Fibroblast of lung (primary cell): ENCODE measurements at regions not wholly inside any gene's neighbourhood (a gene's known extent, or its start where the extent isn't known, plus 50 kb on each side); places are given as distances from the start of the nearest gene placed in this dataset.
A peak's percentile ranks its signal among the peaks of the same experiment; 100 is the strongest.

Experiments used
- DNase-seq, 2 donors: peaks; one replicate each; pipeline versions ENCODE4 v3.0.0 to v3.0.0-alpha.2; 2010; ENCODE audit warnings: low read depth in 2 of 2
- H2AFZ ChIP-seq: 2 replicates; pipeline ENCODE4 v1.5.1; 2012; ENCODE audit warnings: low read length, control low read depth, inconsistent platforms
- H3K27ac ChIP-seq: 2 replicates; pipeline ENCODE4 v1.5.1; 2011; ENCODE audit warnings: low read length, control low read depth; ENCODE audit not compliant: insufficient read depth
- H3K27me3 ChIP-seq: 2 replicates; pipeline ENCODE4 v1.5.1; 2011; ENCODE audit warnings: mild to moderate bottlenecking, low read length; ENCODE audit not compliant: control insufficient read depth, insufficient read depth
- H3K36me3 ChIP-seq: 2 replicates; pipeline ENCODE4 v1.5.1; 2011; ENCODE audit warnings: low read length; ENCODE audit not compliant: control insufficient read depth, insufficient read depth
- H3K4me1 ChIP-seq: 2 replicates; pipeline ENCODE4 v1.5.1; 2011; ENCODE audit warnings: low read length; ENCODE audit not compliant: control insufficient read depth, insufficient read depth; ENCODE audit errors: extremely low read depth
- H3K4me2 ChIP-seq: 2 replicates; pipeline ENCODE4 v1.5.1; 2011; ENCODE audit warnings: low read length, control low read depth; ENCODE audit not compliant: insufficient read depth; ENCODE audit errors: extremely low read depth
- H3K4me3 ChIP-seq, 4 experiments: fragments of 200-600 bp in 1 of 4; sonication (generic) in 1 of 4; replicated peaks in 1 of 4; 2 replicates each; pipeline ENCODE4 v1.5.1; 2011 to 2016; ENCODE audit warnings: low read length in 4 of 4, low read depth in 3 of 4, mild to moderate bottlenecking in 3 of 4, control low read depth in 2 of 4, inconsistent platforms in 1 of 4, mixed read lengths in 1 of 4; ENCODE audit not compliant: insufficient read depth in 1 of 4; ENCODE audit errors: control extremely low read depth in 1 of 4
- H3K79me2 ChIP-seq: 2 replicates; pipeline ENCODE4 v1.5.1; 2012; ENCODE audit warnings: mild to moderate bottlenecking, low read length, inconsistent platforms; ENCODE audit not compliant: control insufficient read depth, insufficient read depth
- H3K9ac ChIP-seq: 2 replicates; pipeline ENCODE4 v1.5.1; 2011; ENCODE audit warnings: mild to moderate bottlenecking, low read length, control low read depth; ENCODE audit not compliant: insufficient read depth
- H3K9me3 ChIP-seq: 2 replicates; pipeline ENCODE4 v1.5.1; 2012; ENCODE audit warnings: low read depth, low read length; ENCODE audit not compliant: control insufficient read depth, insufficient read depth
- H4K20me1 ChIP-seq: 2 replicates; pipeline ENCODE4 v1.5.1; 2011; ENCODE audit warnings: low read length; ENCODE audit not compliant: control insufficient read depth, insufficient read depth; ENCODE audit errors: extremely low read depth
- CTCF ChIP-seq, 2 donors: IDR thresholded peaks in 1 of 2; conservative IDR thresholded peaks in 1 of 2; 1 replicate in 1 of 2; 2 replicates in 1 of 2; pipeline ENCODE4 v1.5.1; 2011 to 2012; ENCODE audit warnings: low read length in 2 of 2, control low read depth in 1 of 2, inconsistent platforms in 1 of 2, low read depth in 1 of 2, mild to moderate bottlenecking in 1 of 2
- EZH2 ChIP-seq: IDR thresholded peaks from 2 replicates; pipeline ENCODE4 v1.5.1; 2012; ENCODE audit warnings: low read length, control low read depth, mild to moderate bottlenecking; ENCODE audit errors: missing control alignments

- H3K9me3 ChIP-seq = no peaks in the 10 kb centered on the region
- H4K20me1 ChIP-seq = no peaks in the 10 kb centered on the region
- no peaks in the 10 kb centered on the region for H3K4me1 ChIP-seq
- DNase-seq = peak; percentile 30 to 97
- no peaks in the 10 kb centered on the region for H3K36me3 ChIP-seq
- H3K9ac ChIP-seq = no peak overlapping the region
- no peak overlapping the region for H3K4me3 ChIP-seq
- no peak overlapping the region for H2AFZ ChIP-seq
- TF ChIP-seq CTCF (conservative IDR thresholded peaks at IDR 0.05 in 1 of 2, IDR thresholded peaks at IDR 0.05 in 1 of 2; ENCODE audit: low read depth in 1 of 2, low read length in 2 of 2) = no peak
- H3K27me3 ChIP-seq = no peaks in the 10 kb centered on the region
- H3K4me2 ChIP-seq = no peak overlapping the region
- no peaks in the 10 kb centered on the region for H3K79me2 ChIP-seq
- H3K27ac ChIP-seq = no peak overlapping the region
These were observed 428.2 kb downstream of the BMP2 start for GRCh38 chr20:7195704-7196103.

DNA sequence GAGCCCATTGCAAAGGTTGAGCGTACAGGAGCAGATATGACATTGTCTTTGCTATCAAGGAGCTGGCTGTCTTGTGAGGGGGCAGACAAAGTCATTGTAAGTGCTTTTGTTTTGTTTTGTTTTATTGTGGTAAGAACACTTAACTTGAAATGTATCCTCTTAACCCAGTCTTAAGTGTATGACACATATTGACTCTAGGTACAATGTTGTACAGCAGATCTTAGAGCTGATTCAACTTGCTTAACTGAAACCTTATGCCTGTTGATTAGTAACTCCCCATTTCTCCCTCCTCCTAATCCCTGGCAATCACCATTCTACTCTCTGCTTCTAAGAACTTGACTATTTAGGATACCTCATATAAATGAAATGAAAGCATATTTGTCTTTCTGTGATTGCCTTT lies 429.0 kb downstream of the BMP2 start:
- Histone ChIP-seq H3K4me3 (no peak overlapping the region), H2AFZ (no peak overlapping the region), H3K36me3 (no peaks in the 10 kb centered on the region), H3K4me1 (no peaks in the 10 kb centered on the region), H3K27ac (no peak overlapping the region), H3K9me3 (no peaks in the 10 kb centered on the region), H3K27me3 (no peaks in the 10 kb centered on the region), H3K79me2 (no peaks in the 10 kb centered on the region), H3K9ac (no peak overlapping the region), H4K20me1 (no peaks in the 10 kb centered on the region), H3K4me2 (no peak overlapping the region)
- DNase-seq = peak in 1 of 2 donors; percentile 75
- TF ChIP-seq EZH2 (no peak), CTCF (conservative IDR thresholded peaks at IDR 0.05 in 1 of 2, IDR thresholded peaks at IDR 0.05 in 1 of 2; ENCODE audit: low read depth in 1 of 2, low read length in 2 of 2) (no peak)

DNA sequence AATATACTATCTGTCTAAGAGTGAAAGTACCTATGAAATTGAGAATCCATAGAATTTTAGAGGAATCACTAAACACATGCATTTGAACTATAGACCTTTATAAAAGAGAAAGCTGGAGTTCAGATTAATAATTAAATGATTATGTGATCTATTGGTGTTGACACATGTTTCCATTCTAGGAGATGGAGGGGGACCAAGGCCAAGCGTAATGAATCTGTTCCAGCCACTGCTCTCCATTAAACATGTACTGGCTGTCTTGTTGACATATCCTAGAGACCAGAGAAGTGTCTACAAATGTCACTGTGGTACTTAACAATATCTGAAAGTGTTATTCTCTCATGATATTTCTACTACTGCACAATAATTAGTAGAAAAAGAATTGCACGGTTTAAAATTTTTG lies 432.4 kb downstream of the BMP2 start:
- TF ChIP-seq CTCF (conservative IDR thresholded peaks at IDR 0.05 in 1 of 2, IDR thresholded peaks at IDR 0.05 in 1 of 2; ENCODE audit: low read depth in 1 of 2, low read length in 2 of 2) (no peak), EZH2 (no peak)
- Histone ChIP-seq H3K9me3 (no peaks in the 10 kb centered on the region), H4K20me1 (no peaks in the 10 kb centered on the region), H2AFZ (no peak overlapping the region), H3K27me3 (no peaks in the 10 kb centered on the region), H3K36me3 (no peaks in the 10 kb centered on the region), H3K4me3 (no peak overlapping the region), H3K4me2 (no peak overlapping the region), H3K79me2 (no peaks in the 10 kb centered on the region), H3K27ac (no peak overlapping the region), H3K4me1 (no peaks in the 10 kb centered on the region), H3K9ac (no peak overlapping the region)
- DNase-seq = no peak
